ENCODE measurements at regions not wholly inside any gene's neighbourhood (a gene's known extent, or its start where the extent isn't known, plus 50 kb on each side); places are given as distances from the start of the nearest gene placed in this dataset.
A peak's percentile ranks its signal among the peaks of the same experiment; 100 is the strongest.

DNA sequence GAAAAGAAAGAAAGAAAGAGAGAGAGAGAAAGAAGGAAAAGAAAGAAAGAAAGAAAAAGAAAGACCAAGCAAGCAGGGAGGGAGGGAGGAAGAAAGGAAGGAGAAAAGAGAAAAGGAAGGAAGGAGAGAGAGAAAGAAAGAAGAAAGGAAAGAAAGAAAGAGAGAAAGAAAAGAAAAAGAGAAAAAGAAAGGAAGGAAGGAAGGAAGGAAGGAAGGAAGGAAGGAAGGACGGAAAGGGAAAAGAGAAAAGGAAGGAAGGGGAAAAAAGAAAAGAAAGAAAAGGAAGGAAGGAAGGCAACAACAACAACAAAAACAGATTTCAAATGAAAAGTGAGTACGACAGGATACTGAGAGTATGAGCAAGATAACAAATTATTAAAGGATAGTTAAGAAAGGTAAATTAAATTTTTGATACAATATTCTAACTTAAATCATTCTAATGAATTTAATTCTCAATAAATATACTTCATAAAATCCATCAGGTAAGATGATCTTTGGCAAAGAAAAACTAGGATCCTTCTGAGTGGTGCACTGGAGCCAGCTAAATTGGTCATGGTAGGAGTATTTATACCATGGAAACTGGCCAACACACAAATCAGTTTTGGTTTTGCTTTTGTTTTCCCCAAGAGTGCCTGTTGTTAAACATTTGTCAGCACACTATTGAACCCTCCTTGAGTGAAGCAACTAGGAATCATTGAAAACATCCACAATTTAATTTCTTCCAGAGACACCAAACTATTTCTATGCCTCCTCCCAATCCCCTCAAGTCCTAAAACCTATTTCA is 56.1 kb upstream of the DYRK2 start:
- peak; percentile 41 for ATAC-seq

DNA sequence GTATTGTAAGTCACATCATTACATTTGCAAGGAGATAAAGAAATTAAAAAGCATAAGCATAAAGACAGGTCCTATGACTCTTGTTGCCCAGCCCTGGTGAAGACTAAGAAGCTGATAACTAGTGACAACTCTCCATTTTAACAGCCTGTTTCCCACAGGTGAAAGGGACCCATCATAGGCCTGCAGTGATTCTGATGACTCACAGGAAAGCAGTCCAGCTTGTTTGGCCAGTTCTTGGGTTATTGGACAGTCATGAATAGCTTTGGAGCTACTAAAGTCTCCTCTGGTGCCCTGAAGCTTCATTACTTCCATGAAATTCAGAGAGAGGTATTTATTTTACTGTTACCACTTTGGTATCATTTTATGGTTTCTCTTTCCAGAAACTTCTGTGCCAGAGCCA is 55.5 kb upstream of the DYRK2 start:
- ATAC-seq, result peak; percentile 97

DNA sequence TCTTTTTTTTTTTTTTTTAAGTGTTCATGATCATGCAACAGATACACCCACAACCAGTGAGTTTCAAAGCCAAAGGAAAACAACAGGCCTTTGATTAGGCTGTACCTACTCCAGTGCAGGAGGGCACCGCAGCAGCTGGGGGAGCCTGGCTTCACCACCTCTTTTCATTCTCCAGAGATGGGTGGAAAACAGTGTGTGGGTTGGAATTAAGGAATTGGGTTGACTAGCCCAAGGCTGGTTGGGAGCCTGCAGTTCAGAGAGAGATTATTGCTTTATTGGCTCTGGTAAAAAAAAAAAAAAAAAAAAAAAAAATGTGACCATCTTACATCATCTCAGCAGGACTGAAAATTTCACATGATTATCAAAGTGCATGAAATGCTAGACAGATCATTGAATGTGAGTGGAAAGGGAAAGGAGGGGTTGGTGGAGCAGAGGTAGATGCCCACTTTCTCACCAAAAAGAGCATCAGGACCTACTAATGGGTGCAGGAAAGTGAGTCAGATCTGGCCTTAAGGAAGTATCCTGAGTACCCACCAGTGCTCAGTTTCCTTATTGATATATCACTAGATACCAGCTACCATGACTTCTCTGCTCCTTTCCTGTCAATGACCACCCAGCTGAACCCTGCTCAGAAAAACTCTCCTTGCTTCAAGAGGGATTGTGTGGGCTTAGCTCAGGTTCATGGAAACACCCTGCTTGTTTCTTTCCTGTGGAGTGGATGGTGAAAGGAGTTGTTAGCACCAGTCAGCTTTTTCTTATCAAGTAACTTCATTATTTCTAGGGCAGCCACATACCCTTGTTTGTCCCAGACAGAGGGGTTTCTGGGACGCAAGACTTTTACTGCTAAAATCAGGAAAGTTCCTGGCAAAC is 54.8 kb upstream of the DYRK2 start:
- ATAC-seq, result peak; percentile 17

DNA sequence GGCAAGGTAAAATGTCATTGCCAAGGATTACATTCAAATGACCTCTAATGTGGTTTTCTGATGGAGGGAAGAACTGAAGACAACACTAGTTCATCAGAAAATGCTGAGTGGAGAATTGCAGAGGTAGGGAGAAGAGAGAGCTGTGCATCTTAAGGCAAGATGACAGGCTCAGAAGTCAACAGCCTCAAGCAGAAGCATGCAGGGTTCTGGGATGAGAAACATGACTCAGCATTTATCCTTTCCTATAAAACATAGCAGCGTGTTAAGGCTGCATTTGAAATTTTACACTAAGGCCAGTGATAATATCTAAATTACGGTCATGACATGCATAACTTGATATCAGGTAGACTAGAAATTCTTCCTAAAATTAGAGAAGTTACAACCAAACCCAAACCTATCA is 53.7 kb upstream of the DYRK2 start:
- ATAC-seq, result peak; percentile 15

DNA sequence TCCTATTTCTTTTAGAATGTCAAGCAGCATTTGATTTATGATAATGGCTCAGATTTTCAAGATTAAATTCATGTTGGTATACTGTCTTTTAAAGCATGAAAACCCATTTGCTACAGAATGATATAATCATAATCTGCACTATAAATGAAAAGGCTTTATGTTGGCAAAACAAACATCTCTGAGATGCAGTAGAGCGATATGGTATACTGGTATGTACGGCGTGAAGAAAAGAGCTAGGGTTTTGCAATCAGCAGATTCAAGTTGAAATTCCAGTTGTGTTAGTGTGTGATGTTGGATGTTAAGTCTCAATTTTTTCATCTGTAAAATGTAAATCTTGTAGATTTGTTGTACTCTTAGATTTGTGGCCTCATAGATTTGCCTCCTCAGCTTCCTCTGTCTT is 53.2 kb upstream of the DYRK2 start:
- no peak for ATAC-seq

DNA sequence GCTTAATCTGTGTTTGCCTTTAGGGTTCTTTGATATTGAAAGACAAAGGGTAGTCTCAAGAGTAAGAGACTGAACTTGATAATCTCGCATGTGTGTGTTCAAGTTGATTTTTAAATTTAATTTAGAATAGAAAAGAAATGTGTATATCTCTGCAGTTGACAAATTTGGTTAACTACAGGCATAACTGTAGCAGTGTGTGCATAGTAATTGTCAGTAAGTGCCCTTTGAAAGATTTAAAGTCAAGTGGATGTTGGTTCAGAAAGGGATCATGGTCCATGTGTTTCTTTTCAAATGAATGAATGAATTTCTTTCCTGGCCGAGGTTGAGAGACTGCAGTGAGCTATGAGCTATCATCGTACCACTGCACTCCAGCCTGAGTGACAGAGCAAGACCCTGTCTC is 49.9 kb upstream of the DYRK2 start:
- no peak for ATAC-seq
